ES-I3 (cell line): ENCODE measurements at regions not wholly inside any gene's neighbourhood (a gene's known extent, or its start where the extent isn't known, plus 50 kb on each side); places are given as distances from the start of the nearest gene placed in this dataset.

Source experiments
- H3K36me3 ChIP-seq: 2 replicates; pipeline ENCODE4 v1.6.1; 2013; ENCODE audit warnings: mild to moderate bottlenecking, low read length, control low read depth, moderate library complexity; ENCODE audit not compliant: insufficient read depth
- H3K4me1 ChIP-seq: 2 replicates; pipeline ENCODE4 v1.6.1; 2013; ENCODE audit warnings: mild to moderate bottlenecking, control low read depth, low read length; ENCODE audit not compliant: insufficient read depth
- H3K9ac ChIP-seq: 2 replicates; pipeline ENCODE4 v1.6.1; 2013; ENCODE audit warnings: low read depth, mild to moderate bottlenecking, low read length, moderate library complexity
- H3K9me3 ChIP-seq: 2 replicates; pipeline ENCODE4 v1.6.1; 2013; ENCODE audit warnings: mild to moderate bottlenecking, low read length, moderate library complexity; ENCODE audit not compliant: control insufficient read depth, insufficient read depth

DNA sequence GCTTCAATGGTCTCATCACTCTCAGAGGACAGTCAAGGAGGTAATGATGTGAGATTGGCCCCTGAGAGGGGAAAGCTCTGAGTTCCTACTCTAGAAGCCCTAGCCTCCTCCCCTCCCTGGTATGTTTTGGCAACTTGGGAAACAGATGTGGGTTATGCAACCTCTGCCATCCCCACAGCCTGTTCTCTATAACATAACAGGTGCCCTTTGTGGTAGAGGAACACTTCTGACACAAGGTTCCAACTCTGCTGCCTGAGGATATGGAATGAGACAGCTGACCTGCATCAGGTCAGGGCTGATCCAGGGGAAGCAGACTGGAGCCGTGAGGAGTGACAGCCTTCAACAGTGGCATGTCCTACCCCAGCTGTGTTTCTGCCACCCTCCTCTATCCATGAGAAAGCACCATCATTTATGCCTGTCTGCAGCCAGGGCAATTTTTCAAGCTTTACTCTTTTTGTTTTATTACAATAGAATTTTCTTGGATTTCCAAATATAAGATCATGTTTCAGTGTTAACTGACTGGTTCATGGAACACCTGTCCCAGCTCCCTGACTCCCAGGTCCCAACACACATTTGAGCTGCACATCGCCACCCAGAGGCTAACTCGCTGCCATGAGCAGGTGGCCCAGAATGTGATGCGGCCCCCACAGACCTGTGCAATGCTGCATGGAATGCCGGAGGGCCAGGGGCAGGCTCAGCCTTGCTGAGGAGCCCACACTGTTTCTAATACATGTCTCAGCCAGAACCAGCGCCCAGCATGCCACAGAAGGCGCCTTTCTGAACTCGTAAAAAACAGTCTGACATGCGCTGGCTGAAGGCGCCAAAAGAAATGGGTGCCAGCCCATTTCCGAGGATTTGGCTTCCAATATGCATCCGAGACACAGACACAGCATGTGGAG, 124.8 kb upstream of the CHST15 start:
- H3K9me3 ChIP-seq, result no peaks in the 10 kb centered on the region
- H3K36me3 ChIP-seq, result no peaks in the 10 kb centered on the region
- H3K9ac ChIP-seq, result no peak overlapping the region
- H3K4me1 ChIP-seq, result peaks cover 17% of the 10 kb centered on the region

DNA sequence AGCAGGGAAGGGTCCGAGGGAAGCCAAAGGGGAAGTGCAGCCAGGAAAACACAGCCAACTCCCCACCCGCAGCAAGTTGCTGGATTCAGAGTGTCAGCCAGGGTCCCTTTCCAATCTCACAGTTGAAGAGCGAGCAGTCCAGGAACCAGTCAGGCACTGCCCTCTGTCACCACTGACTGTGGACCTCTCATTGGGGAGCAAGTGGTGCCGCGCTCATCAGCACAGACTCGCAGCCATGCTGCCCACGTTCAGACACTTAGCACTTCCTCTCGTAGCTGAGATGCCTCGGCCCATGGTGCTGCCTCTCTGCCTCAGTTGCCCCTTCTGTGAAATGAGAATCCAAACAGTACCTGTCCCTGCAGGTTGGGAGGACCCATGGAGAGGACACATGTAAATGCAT, 123.6 kb upstream of the CHST15 start:
- Histone ChIP-seq H3K9ac (no peak overlapping the region), H3K4me1 (peaks cover 8% of the 10 kb centered on the region; the same call in 1 of the 2 replicates), H3K36me3 (no peaks in the 10 kb centered on the region), H3K9me3 (no peaks in the 10 kb centered on the region)

DNA sequence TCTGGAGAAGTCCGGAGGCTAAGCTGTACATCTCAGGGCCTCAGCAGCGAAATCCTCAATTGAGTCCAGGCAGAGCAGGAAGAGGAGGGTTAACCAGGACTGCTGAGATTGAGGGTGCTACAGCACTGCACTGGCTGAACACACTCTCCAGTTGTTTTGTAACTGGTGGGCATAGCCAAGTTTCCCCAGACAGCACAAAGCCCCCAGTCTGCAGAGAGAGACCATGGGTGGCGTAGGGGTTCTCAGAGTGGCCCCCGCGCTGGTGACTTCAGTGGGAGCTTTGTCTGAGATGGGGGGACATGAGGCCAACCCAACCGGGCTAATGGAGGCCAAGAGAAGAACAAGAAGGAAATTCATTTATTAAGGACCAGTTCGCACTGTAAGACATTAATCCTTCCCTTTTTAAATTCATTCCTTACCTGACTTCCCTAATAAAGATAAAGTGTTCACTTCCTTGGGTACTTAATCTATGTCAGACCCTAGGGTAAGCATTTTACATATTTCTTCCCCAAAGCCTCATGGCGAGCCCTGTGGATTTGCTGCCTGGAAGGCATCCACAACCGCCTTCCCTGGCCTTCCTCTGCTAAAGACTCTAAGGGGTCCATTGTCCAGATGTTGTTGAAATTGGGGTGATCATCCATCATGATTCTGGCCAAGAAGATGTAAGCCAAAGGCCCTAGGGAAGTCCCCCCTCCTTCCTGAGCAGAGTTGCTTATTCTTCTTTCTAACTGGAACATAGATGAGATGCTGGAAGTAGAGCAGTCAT, 121.4 kb upstream of the CHST15 start:
- H3K9me3 ChIP-seq, result no peaks in the 10 kb centered on the region
- H3K4me1 ChIP-seq, result no peaks in the 10 kb centered on the region
- H3K36me3 ChIP-seq, result no peaks in the 10 kb centered on the region
- no peak overlapping the region for H3K9ac ChIP-seq

DNA sequence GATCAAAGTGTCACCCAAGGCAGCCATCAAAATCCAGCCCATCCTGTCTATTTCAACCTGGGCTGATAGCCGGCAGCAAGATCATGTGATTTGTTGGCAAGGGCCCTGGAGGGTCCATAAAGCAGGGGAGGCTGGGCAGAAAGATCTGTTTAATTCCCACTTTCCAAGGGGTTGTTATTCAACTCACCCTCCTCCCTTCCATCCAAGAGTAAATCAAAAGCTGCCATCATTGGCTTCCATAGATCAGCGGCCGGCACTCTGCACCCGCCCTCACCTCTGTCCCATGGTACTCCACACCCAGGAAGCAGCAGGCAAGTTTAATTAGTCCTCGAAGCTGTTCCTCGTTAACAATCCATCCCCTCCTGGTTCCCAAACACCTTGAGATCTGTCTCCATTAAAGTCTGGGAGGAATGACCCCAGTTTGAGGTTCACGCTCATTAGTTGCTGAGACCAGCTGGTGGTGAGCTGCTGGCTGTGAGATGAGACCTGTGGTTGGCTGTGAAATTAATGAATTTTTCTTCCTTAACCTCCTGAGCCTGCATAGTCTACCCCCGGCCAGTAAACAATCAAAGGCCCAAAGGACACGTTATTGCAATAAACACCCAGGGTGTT, 120.6 kb upstream of the CHST15 start:
- H3K4me1 ChIP-seq, result no peaks in the 10 kb centered on the region
- no peaks in the 10 kb centered on the region for H3K36me3 ChIP-seq
- H3K9ac ChIP-seq, result no peak overlapping the region
- H3K9me3 ChIP-seq, result peaks cover 2% of the 10 kb centered on the region; the same call in 1 of the 2 replicates

DNA sequence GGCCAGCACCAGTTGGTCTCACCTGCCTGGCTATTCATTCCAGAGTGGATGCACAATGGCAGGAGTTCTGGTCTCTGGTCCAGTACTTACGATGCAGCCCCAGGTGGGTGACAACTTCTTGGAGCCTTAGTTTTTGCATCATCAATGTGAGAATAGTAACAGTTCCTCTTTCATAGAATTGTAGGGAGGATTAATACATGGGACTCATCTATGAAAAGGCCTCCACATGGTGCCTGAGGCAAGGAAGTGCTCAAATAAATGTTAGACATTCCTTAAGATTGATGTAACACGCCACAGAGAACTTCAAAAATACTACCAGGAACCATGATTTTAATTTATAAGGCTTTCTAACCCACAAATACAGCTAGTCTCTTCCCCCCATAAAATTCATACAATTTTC, 120.1 kb upstream of the CHST15 start:
- H3K9ac ChIP-seq, result no peak overlapping the region
- H3K4me1 ChIP-seq, result no peaks in the 10 kb centered on the region
- no peaks in the 10 kb centered on the region for H3K36me3 ChIP-seq
- H3K9me3 ChIP-seq, result peaks cover 4% of the 10 kb centered on the region; the same call in 1 of the 2 replicates

DNA sequence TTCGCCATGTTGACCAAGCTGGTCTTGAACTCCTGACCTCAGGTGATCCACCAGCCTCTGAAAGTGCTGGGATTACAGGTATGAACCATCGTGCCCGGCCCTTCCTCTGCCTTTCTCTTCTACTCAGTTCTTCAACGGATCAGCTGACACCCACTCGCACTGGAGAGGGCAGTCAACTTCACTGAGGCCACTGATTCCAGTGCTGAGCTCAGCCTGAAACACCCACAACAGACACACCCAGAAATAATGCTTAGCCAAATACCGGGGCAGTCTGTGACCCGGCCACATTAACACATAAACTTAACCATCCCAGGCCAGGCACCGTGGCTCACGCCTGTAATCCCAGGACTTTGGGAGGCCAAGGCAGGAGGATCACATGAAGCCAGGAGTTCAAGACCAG, 119.3 kb upstream of the CHST15 start:
- H3K4me1 ChIP-seq, result no peaks in the 10 kb centered on the region
- H3K9ac ChIP-seq, result no peak overlapping the region
- no peaks in the 10 kb centered on the region for H3K36me3 ChIP-seq
- H3K9me3 ChIP-seq, result peaks cover 7% of the 10 kb centered on the region

DNA sequence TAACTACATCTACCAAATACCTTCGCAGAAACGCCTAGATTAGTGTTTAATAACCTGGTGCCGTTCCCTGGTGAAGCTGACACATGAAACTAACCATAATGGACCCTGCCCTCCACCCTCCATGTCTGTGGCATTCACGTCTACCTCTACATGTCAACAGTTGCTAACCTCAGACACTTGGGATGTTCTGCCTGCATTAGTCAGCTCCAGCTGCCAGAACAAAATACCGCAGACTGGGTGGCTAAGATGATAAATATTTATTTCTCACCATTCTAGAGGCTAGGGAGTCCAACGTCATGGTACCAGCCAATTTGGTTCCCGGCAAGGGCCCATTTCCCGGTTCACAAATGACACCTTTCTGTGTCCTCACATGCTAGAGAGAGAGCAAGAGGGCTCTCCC, 118.5 kb upstream of the CHST15 start:
- peaks cover 7% of the 10 kb centered on the region for H3K9me3 ChIP-seq
- no peaks in the 10 kb centered on the region for H3K36me3 ChIP-seq
- H3K9ac ChIP-seq, result no peak overlapping the region
- H3K4me1 ChIP-seq, result no peaks in the 10 kb centered on the region

DNA sequence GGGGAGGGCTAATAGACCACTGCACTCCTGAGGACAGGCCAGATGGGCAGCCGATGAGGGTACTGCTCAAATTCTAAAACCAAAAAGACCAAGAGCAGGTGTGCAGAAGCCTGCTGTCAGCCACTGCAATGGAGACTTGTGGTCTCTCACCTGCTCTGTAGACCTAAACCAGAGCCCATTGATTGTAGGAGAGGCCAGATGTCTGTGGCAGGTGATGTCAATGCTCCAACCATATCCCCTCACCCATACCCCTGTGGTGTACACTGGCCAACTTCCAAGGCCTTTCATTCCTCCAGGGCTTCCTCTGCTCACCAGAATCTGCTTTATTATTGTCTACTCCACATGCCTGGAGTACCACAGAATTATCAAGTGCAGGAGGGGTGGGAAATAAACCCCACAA, 116.9 kb upstream of the CHST15 start:
- Histone ChIP-seq H3K36me3 (no peaks in the 10 kb centered on the region), H3K4me1 (no peaks in the 10 kb centered on the region), H3K9ac (no peak overlapping the region), H3K9me3 (peaks cover 7% of the 10 kb centered on the region)

DNA sequence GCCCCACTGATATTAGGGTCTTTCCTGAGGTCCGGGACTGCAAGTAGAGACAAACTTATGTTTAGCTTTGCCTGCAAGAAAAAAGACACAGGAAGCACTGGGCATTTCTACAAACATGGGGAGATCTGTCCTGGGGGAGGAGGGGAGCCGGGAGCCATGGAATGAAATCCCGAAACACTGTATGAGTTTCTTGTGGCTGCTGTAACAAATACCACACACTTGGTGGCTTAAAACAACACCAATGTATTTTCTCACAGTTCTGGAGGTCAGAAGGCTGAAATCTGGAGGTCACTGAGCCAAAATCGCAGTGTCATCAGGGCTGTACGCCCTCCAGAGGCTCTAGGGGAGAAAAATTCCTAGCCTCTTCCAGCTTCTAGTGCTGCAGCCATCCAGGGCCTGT, 114.0 kb upstream of the CHST15 start:
- no peaks in the 10 kb centered on the region for H3K36me3 ChIP-seq
- H3K4me1 ChIP-seq, result no peaks in the 10 kb centered on the region
- H3K9ac ChIP-seq, result no peak overlapping the region
- H3K9me3 ChIP-seq, result peaks cover 7% of the 10 kb centered on the region

DNA sequence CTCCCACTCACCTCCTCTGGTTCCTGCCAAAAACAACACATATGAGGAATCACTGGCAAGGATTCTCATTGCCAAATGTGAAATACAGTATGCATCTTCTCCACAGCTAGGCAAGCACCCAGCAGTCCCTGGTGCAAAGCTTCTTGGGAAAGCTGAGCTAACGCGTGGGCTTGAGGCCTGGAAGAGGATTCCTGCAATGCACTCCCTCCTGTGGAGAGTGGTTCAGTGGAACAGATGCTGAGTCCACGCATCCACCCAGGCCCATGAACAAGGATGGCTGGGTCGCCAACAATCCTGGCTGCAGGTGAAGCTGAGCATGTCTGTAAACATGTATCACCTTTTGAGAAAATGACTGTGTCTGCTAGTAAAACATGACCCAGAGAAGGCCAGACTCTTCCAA, 113.2 kb upstream of the CHST15 start:
- H3K9ac ChIP-seq, result no peak overlapping the region
- no peaks in the 10 kb centered on the region for H3K36me3 ChIP-seq
- H3K4me1 ChIP-seq, result no peaks in the 10 kb centered on the region
- H3K9me3 ChIP-seq, result peaks cover 7% of the 10 kb centered on the region

DNA sequence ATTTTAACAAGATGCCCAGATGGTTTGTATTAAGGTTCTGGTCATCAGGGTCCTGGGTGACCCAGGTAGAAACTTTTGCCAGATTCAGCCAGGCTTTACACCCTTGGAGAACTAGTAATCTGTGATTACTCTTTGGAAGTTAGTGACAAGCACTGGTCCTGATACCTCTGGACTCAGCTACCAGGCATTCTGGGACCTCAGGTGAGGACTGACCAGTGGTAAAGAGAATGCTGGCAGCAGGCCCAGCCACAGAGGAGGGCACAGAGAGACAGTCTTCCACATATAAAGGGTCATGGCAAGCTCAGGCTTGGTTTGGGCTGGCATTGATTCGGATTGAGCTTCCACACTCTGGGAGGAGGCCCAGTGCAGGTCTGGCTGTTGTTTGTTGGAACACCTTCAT, 112.0 kb upstream of the CHST15 start:
- no peak overlapping the region for H3K9ac ChIP-seq
- no peaks in the 10 kb centered on the region for H3K36me3 ChIP-seq
- H3K9me3 ChIP-seq, result peaks cover 7% of the 10 kb centered on the region
- H3K4me1 ChIP-seq, result no peaks in the 10 kb centered on the region

DNA sequence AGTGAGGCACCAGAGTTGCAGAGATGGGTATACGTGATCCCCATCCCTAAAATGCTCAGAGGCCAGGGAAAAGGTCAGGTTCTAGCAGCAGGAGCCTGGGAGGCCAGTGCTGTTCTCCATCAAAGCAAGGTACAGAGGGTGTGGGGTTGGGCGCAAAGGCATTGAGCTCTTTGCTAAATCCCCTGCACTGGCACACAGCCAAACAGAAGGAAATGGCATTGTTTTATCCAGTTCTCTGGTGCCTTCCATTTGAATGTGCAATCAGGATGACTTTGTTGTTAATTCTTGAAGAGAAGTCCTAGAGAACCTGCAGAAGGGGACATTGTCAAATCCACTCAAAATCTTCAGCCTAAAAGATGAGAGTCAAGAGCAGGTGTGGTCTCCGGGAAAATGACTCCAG, 111.3 kb upstream of the CHST15 start:
- H3K36me3 ChIP-seq, result no peaks in the 10 kb centered on the region
- no peak overlapping the region for H3K9ac ChIP-seq
- no peaks in the 10 kb centered on the region for H3K4me1 ChIP-seq
- H3K9me3 ChIP-seq, result peaks cover 7% of the 10 kb centered on the region

DNA sequence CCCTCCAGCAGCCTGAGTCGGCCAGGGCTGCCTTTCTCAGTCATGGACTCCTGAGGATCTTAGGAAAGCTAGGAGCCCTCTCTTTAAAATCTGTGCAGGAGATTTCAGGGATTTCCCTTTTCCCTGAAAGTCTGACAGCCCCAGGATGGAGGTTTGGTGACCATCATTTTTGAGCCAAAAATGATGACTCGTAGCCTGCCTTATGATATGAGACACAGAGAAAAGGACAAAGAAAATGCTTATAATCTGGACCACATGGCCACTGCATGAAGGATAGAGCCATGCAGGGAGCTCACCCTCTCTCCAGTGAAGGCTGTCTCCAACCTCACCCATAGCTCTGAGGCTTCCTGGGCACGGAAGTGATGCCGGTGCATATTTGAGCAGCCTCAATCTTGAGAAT, 106.6 kb upstream of the CHST15 start:
- no peaks in the 10 kb centered on the region for H3K4me1 ChIP-seq
- H3K9ac ChIP-seq, result no peak overlapping the region
- H3K9me3 ChIP-seq, result no peaks in the 10 kb centered on the region
- H3K36me3 ChIP-seq, result no peaks in the 10 kb centered on the region

DNA sequence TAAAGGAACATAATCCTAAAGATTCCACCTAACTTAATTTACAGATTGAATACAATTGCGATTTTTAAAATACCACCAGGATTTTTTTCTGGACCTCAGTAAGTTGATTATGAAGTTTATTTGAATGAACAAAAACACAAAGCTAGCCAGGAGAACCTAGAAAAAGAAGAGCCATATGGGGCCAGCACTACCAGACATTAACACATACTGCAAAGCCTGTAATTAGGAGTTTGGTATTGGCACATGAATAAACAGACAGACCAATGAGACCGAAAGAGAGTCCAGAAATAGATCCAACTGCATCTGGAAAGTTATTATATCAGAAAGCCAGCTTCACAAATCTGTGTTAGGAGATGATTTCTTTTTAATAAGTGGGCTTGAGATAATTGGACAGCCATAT, 105.5 kb upstream of the CHST15 start:
- Histone ChIP-seq H3K9ac (no peak overlapping the region), H3K36me3 (no peaks in the 10 kb centered on the region), H3K9me3 (no peaks in the 10 kb centered on the region), H3K4me1 (no peaks in the 10 kb centered on the region)

DNA sequence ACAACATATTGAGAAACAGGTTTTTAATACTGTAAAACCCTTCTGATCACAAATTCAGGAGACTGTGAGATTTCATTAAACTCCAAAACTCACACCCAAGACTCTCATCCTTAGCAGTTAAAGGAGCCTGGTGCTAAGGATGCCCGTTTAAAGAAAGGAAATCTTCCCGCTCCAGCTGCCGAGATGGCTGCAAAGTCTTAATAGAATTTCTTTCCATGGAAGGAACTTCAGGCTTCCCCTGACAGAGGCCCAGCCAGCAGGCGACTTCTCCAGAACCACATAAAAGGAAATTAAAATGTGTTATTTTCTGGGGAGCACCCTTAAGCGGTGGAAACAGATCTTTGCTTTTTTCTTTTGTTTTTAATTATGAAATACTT, 104.7 kb upstream of the CHST15 start:
- Histone ChIP-seq H3K4me1 (no peaks in the 10 kb centered on the region), H3K9me3 (no peaks in the 10 kb centered on the region), H3K9ac (no peak overlapping the region), H3K36me3 (no peaks in the 10 kb centered on the region)
